Lower leg skin (tissue), 4 donors: ENCODE measurements at regions not wholly inside any gene's neighbourhood (a gene's known extent, or its start where the extent isn't known, plus 50 kb on each side); places are given as distances from the start of the nearest gene placed in this dataset.
A peak's percentile ranks its signal among the peaks of the same experiment; 100 is the strongest.

Experiments
- DNase-seq, 2 donors: peaks; one replicate each; pipeline ENCODE4 v3.0.0-alpha.2; 2019; ENCODE audit warnings: low spot score in 2 of 2
- H3K4me3 ChIP-seq: fragments of 200-600 bp; sonication (generic); 2 replicates; pipeline ENCODE4 v1.5.1; 2017; ENCODE audit warnings: mild to moderate bottlenecking, low read depth; ENCODE audit not compliant: poor library complexity, severe bottlenecking
- CTCF ChIP-seq, 3 donors: fragments of 450-650 bp; IDR thresholded peaks; one replicate each; pipeline ENCODE4 v1.5.1; 2016; ENCODE audit warnings: antibody characterized with exemption in 3 of 3, mild to moderate bottlenecking in 3 of 3, moderate library complexity in 2 of 3
- POLR2A ChIP-seq, 2 donors: fragments of 450-650 bp; IDR thresholded peaks; one replicate each; pipeline ENCODE4 v1.6.1; 2016 to 2017; ENCODE audit warnings: antibody characterized with exemption in 2 of 2, mild to moderate bottlenecking in 1 of 2, moderate library complexity in 1 of 2
- WGBS, 2 donors: methylation state at CpG; one replicate each; pipeline ENCODE4 v1.1.5; 2018; 5-methylcytosine and 5-hydroxymethylcytosine counted together
- intact Hi-C: fragments of 100-400 bp; cut with DNase I; formaldehyde crosslinking; loops from one replicate; pipeline ENCODE4 v1.15.0; 2023; ENCODE audit warnings: low total_unique reads

GRCh38 chr22:48972979-48973693, 854.5 kb downstream of the BRD1 start:
- DNase-seq: peak in 1 of 2 donors; percentile 77
- no peak for TF ChIP-seq POLR2A (IDR thresholded peaks at IDR 0.05)
- WGBS, 2 donors: 83 to 86% methylated on average over 12 of the region's 12 CpGs
- intact Hi-C loops: no loop called here
- no peak overlapping the region for H3K4me3 ChIP-seq

- no peak overlapping the region for H3K4me3 ChIP-seq
- peak; percentile 6 to 70 for DNase-seq
- TF ChIP-seq CTCF (IDR thresholded peaks at IDR 0.05): no peak
- TF ChIP-seq POLR2A (IDR thresholded peaks at IDR 0.05): no peak
- intact Hi-C loops: no loop called here
- 38 to 47% methylated on average over 8 to 11 of the region's 11 CpGs for WGBS, 2 donors
Measured at GRCh38 chr22:48968201-48968959, 859.3 kb downstream of the BRD1 start.

GRCh38 chr22:48963405-48963804, 864.3 kb downstream of the BRD1 start:
- H3K4me3 ChIP-seq: no peak overlapping the region
- intact Hi-C loops: no loop called here
- TF ChIP-seq POLR2A (IDR thresholded peaks at IDR 0.05): no peak
- no peak for TF ChIP-seq CTCF (IDR thresholded peaks at IDR 0.05)
- no peak for DNase-seq
- 48 to 71% methylated on average over 1 of the region's 1 CpG for WGBS, 2 donors

- intact Hi-C loops: no loop called here
- TF ChIP-seq CTCF (IDR thresholded peaks at IDR 0.05): no peak
- TF ChIP-seq POLR2A (IDR thresholded peaks at IDR 0.05): no peak
- no peak overlapping the region for H3K4me3 ChIP-seq
- 79 to 89% methylated on average over 2 of the region's 2 CpGs for WGBS, 2 donors
- peak in 1 of 2 donors; percentile 8 for DNase-seq
Measured at GRCh38 chr22:48961705-48962104, 866.0 kb downstream of the BRD1 start.

- WGBS, 2 donors: 42 to 49% methylated on average over 9 of the region's 9 CpGs
- no peak overlapping the region for H3K4me3 ChIP-seq
- intact Hi-C loops: no loop called here
- TF ChIP-seq CTCF (IDR thresholded peaks at IDR 0.05) (no peak), POLR2A (IDR thresholded peaks at IDR 0.05) (no peak)
- DNase-seq: peak in 1 of 2 donors; percentile 13
Measured at GRCh38 chr22:48960980-48961660, 866.6 kb downstream of the BRD1 start.

GRCh38 chr22:48960576-48960975, 867.1 kb downstream of the BRD1 start:
- peak in 1 of 2 donors; percentile 10 for DNase-seq
- WGBS, 2 donors: 61 to 70% methylated on average over 13 of the region's 13 CpGs
- TF ChIP-seq POLR2A (IDR thresholded peaks at IDR 0.05) (no peak), CTCF (IDR thresholded peaks at IDR 0.05) (no peak)
- intact Hi-C loops: no loop called here
- H3K4me3 ChIP-seq: no peak overlapping the region
